Choroid plexus epithelial cell (primary cell): ENCODE measurements at regions not wholly inside any gene's neighbourhood (a gene's known extent, or its start where the extent isn't known, plus 50 kb on each side); places are given as distances from the start of the nearest gene placed in this dataset.
"Not testable (repeated sequence)": the region's sequence is repeated elsewhere in the genome, so short reads cannot be mapped to it uniquely, and the experiment has no call there.

ENCODE experiments used
- DNase-seq: peaks from one replicate; pipeline ENCODE4 v3.0.0-alpha.2; 2010; ENCODE audit warnings: low read depth
- H3K4me3 ChIP-seq: 2 replicates; pipeline ENCODE4 v1.5.1; 2011; ENCODE audit warnings: low read depth, mild to moderate bottlenecking, control low read depth, low read length, moderate library complexity
- TF ChIP-seq, protein P1 (sequence below): conservative IDR thresholded peaks from 2 replicates; pipeline ENCODE4 v1.5.1; 2011; ENCODE audit warnings: low read depth, mild to moderate bottlenecking, control low read depth, inconsistent platforms, low read length, moderate library complexity

DNA sequence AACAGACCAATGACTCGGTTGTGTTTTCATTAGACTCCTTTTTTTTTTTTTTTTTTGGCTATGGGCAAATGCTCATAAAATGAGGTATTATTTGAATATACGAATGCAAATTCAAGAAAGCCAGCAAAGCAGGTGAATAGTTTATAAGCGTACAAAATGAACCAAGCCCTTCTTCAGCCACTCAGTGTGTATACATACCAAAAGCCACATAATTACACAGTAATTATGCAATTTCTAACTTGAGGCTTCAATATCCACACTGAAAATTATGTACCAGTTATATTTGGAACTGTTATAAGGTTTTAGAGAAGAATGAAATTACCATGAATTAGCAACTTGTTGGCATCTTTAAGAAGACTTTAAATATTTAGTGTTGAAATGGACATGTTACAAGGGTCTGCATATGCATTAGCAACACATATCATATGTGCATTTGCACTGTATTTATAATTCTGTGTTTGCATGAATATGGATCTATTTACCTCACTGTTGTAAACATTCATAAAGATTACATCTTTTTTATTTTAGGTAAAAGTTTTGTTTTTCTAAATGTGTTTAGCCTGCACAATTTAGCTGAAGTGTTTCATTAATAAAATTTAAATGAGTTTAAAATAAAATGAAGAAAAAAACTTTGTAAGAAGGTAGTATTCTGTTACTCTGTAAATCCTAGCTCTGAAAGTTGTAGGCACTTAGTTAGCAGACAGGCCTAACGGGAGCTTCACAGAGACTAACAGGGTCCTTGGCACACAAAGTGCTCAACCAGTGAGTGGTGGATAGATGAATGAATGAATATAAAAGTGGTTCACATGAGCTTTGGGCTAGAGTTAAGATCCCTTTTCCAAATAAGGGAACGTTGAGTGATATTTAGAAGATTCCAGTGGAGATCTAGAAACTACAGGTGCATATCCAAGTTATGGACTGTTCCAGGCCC is 241.0 kb upstream of the NFIA start:
- no peak for DNase-seq
- H3K4me3 ChIP-seq, result no peak overlapping the region

DNA sequence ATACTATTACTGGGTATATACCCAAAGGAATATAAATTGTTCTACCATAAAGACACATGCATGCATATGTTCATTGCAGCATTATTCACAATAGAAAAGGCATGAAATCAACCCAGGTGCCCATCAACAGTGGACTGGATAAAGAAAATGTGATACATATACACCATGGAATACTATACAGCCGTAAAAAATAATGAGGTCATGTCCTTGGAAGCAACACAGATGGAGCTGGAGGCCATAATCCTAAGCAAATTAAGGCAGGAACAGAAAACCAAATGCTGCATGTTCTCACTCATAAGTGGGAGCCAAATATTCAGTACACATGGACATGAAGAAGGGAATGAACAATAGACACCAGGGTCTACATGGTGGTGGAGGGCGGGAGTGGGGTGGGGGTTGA is 241.9 kb upstream of the NFIA start:
- H3K4me3 ChIP-seq, DNase-seq: not testable (repeated sequence)

More for the DNA sequence above, 241.0 kb upstream of the NFIA start:
- TF ChIP-seq, protein P1, sequence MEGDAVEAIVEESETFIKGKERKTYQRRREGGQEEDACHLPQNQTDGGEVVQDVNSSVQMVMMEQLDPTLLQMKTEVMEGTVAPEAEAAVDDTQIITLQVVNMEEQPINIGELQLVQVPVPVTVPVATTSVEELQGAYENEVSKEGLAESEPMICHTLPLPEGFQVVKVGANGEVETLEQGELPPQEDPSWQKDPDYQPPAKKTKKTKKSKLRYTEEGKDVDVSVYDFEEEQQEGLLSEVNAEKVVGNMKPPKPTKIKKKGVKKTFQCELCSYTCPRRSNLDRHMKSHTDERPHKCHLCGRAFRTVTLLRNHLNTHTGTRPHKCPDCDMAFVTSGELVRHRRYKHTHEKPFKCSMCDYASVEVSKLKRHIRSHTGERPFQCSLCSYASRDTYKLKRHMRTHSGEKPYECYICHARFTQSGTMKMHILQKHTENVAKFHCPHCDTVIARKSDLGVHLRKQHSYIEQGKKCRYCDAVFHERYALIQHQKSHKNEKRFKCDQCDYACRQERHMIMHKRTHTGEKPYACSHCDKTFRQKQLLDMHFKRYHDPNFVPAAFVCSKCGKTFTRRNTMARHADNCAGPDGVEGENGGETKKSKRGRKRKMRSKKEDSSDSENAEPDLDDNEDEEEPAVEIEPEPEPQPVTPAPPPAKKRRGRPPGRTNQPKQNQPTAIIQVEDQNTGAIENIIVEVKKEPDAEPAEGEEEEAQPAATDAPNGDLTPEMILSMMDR, result no peak

DNA sequence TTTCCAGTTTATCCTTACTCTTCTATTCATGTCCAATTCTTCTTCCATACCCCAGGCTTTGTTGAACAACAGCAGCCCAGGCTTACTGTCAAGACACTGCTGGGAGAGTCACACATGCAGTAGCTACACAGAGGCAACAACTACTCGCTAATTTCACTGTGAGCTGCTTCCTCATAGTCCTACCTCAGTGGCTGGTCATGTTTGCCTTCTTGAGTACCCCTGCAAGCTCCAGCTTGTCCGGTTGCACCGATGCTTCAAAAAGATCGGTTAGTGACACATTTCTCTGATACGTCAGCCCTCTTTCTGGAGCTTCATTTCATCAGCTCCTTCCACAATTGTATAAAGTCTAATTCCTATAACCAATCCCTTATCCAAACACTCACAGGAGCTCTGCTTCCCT is 246.7 kb upstream of the NFIA start:
- TF ChIP-seq, protein P1, result no peak
- no peak overlapping the region for H3K4me3 ChIP-seq
- no peak for DNase-seq

DNA sequence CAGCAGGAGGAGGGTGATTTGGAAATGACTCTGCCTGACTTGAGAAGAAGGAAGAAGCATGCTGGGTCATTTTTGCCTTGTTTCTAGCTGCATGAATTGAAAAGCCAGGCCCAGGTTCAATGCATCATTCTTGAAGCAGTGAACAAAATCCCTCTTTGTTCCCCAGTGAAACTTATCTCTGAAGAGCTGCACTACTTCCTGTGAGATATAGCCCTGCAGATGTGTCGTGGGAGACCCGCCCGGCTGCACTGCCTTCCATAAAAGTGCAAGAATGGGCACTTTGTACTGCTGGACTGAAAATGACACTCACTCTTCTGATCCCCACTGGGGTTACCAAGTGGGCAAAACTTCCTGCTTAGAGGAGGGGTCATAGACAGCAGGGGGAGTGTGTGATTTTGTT is 249.2 kb upstream of the NFIA start:
- no peak for DNase-seq
- TF ChIP-seq, protein P1, result no peak
- H3K4me3 ChIP-seq, result no peak overlapping the region

DNA sequence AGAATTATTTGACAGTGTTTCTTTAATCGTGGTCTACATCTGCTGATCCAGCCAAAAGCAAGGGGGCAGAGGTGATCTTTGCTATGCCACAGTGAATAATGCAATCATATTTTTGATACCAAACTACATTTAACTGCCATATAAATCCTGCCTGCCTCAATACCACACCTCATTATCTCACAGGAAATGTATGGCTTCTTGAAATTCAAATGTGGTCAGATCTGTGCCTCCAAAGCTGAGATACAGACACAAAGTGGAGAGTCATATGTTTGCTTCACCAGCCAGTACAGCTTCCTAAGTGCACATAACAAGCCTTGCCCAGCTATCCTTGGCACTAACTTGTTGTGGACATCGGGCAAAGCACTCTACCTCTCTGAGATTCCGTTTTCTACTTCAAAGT is 250.0 kb upstream of the NFIA start:
- no peak overlapping the region for H3K4me3 ChIP-seq
- no peak for DNase-seq
- TF ChIP-seq, protein P1, result no peak

DNA sequence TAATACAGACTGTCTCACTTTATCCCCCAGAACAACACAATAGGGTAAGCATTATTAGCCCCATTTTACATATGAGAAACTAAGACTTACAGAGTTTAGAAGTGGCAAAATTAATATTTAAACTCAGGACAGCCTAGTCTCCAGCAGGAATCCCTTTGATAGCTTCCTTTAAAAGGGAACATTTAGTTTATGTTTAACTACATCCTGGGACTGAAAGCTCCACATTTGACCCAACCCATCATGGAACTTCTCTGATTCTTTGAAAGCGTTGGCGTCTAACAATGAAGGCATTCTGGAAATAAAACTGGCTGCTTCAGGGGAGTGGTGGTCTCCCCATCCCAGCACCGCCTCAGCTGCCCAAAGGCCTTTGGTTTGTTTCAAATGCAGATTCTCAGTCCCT is 250.6 kb upstream of the NFIA start:
- TF ChIP-seq, protein P1, result no peak
- H3K4me3 ChIP-seq, result no peak overlapping the region
- no peak for DNase-seq

DNA sequence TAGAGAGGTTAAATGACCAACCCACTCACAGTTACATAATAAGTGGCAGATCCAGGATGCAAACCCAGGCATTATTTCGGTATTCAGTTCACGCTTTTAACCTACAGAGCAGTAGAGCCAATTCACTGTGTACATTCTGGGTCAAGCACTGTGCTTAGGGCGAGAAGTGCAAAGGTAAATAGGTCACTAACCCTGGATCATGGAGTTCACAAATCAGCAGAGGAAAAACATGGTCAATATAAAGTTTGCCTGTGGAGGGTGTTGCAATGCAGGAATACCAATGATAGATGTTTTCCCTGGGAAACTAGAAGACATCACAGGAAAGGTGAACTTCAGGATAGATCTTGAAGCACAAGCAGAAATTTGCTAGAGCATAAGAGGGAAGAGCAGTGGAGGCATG is 253.4 kb upstream of the NFIA start:
- no peak overlapping the region for H3K4me3 ChIP-seq
- TF ChIP-seq, protein P1, result no peak
- DNase-seq, result no peak
